WTC11 (cell line): ENCODE measurements at regions not wholly inside any gene's neighbourhood (a gene's known extent, or its start where the extent isn't known, plus 50 kb on each side); places are given as distances from the start of the nearest gene placed in this dataset.

Experiments used
- ARID4B ChIP-seq: sonication (generic); formaldehyde crosslinking; IDR thresholded peaks from 2 replicates; pipeline ENCODE4 v1.8.0; 2023; ENCODE audit warnings: missing genetic modification reagents, mild to moderate bottlenecking, borderline replicate concordance
- ATF6 ChIP-seq: sonication (generic); formaldehyde crosslinking; IDR thresholded peaks from 2 replicates; pipeline ENCODE4 v1.8.1; 2023; ENCODE audit warnings: mild to moderate bottlenecking, missing genetic modification reagents
- CTCF ChIP-seq: fragments of 200-600 bp; IDR thresholded peaks from 2 replicates; pipeline ENCODE4 v1.8.0; 2022; ENCODE audit warnings: antibody characterized with exemption
- E2F4 ChIP-seq: sonication (generic); formaldehyde crosslinking; IDR thresholded peaks from 2 replicates; pipeline ENCODE4 v1.8.1; 2022; ENCODE audit warnings: low read depth, mild to moderate bottlenecking, moderate library complexity, missing genetic modification reagents, borderline replicate concordance
- ESRRA ChIP-seq: sonication (generic); formaldehyde crosslinking; IDR thresholded peaks from 2 replicates; pipeline ENCODE4 v1.8.1; 2022; ENCODE audit warnings: mild to moderate bottlenecking, missing genetic modification reagents, borderline replicate concordance
- JUN ChIP-seq: sonication (generic); formaldehyde crosslinking; IDR thresholded peaks from 2 replicates; pipeline ENCODE4 v1.8.0; 2023; ENCODE audit warnings: mild to moderate bottlenecking, missing genetic modification reagents
- MXD4 ChIP-seq: fragments of 250-450 bp; sonication (Bioruptor Pico); IDR thresholded peaks from 2 replicates; pipeline ENCODE4 v1.8.0; 2021; ENCODE audit warnings: mild to moderate bottlenecking, moderate library complexity, borderline replicate concordance
- NR2C2 ChIP-seq: sonication (generic); formaldehyde crosslinking; IDR thresholded peaks from 2 replicates; pipeline ENCODE4 v1.8.0; 2022; ENCODE audit warnings: mild to moderate bottlenecking, missing genetic modification reagents
- STAT6 ChIP-seq: sonication (generic); formaldehyde crosslinking; conservative IDR thresholded peaks from 2 replicates; pipeline ENCODE4 v1.8.1; 2023; ENCODE audit warnings: mild to moderate bottlenecking, low read depth, missing genetic modification reagents, moderate library complexity

GRCh38 chr3:31449318-31449717 is 83.4 kb upstream of the STT3B start:
- TF ChIP-seq ARID4B (CRISPR knock-in tag) (no peak), ESRRA (CRISPR knock-in tag) (no peak), CTCF (no peak), E2F4 (CRISPR knock-in tag) (no peak), STAT6 (CRISPR knock-in tag) (no peak), NR2C2 (no peak), ATF6 (no peak), MXD4 (CRISPR knock-in tag) (no peak), JUN (CRISPR knock-in tag) (no peak)
